ENCODE measurements at regions not wholly inside any gene's neighbourhood (a gene's known extent, or its start where the extent isn't known, plus 50 kb on each side); places are given as distances from the start of the nearest gene placed in this dataset.

- no peak for DNase-seq (ENCODE audit: low read depth in 2 of 2)
Measured at GRCh38 chr5:125202353-125202752, 455.9 kb upstream of the ZNF608 start.

- DNase-seq (ENCODE audit: low read depth in 2 of 2), result no peak
Measured at GRCh38 chr5:125202871-125203438, 456.5 kb upstream of the ZNF608 start.

- no peak for DNase-seq (ENCODE audit: low read depth in 2 of 2)
Measured at GRCh38 chr5:125203912-125204311, 457.5 kb upstream of the ZNF608 start.

- DNase-seq (ENCODE audit: low read depth in 2 of 2), result no peak
Measured at GRCh38 chr5:125205601-125206225, 459.3 kb upstream of the ZNF608 start.

- no peak for DNase-seq (ENCODE audit: low read depth in 2 of 2)
Measured at GRCh38 chr5:125207856-125208255, 461.4 kb upstream of the ZNF608 start.

- no peak for DNase-seq (ENCODE audit: low read depth in 2 of 2)
Measured at GRCh38 chr5:125209650-125210049, 463.2 kb upstream of the ZNF608 start.

- DNase-seq (ENCODE audit: low read depth in 2 of 2), result no peak
Measured at GRCh38 chr5:125210242-125210947, 464.0 kb upstream of the ZNF608 start.

- DNase-seq (ENCODE audit: low read depth in 2 of 2), result no peak
Measured at GRCh38 chr5:125214080-125214479, 467.6 kb upstream of the ZNF608 start.

GRCh38 chr5:125215593-125215992, 469.2 kb upstream of the ZNF608 start:
- DNase-seq (ENCODE audit: low read depth in 2 of 2), result no peak

GRCh38 chr5:125219710-125220109, 473.3 kb upstream of the ZNF608 start:
- no peak for DNase-seq (ENCODE audit: low read depth in 2 of 2)

- no peak for DNase-seq (ENCODE audit: low read depth in 2 of 2)
Measured at GRCh38 chr5:125220284-125220683, 473.8 kb upstream of the ZNF608 start.

GRCh38 chr5:125222597-125223240, 476.3 kb upstream of the ZNF608 start:
- no peak for DNase-seq (ENCODE audit: low read depth in 2 of 2)

- no peak for DNase-seq (ENCODE audit: low read depth in 2 of 2)
Measured at GRCh38 chr5:125225424-125225823, 479.0 kb upstream of the ZNF608 start.

GRCh38 chr5:125226825-125227224, 480.4 kb upstream of the ZNF608 start:
- DNase-seq (ENCODE audit: low read depth in 2 of 2), result no peak

- DNase-seq (ENCODE audit: low read depth in 2 of 2), result no peak
Measured at GRCh38 chr5:125227333-125228095, 481.1 kb upstream of the ZNF608 start.

- DNase-seq (ENCODE audit: low read depth in 2 of 2), result no peak
Measured at GRCh38 chr5:125228363-125229070, 482.1 kb upstream of the ZNF608 start.

GRCh38 chr5:125229556-125229955, 483.1 kb upstream of the ZNF608 start:
- no peak for DNase-seq (ENCODE audit: low read depth in 2 of 2)

- DNase-seq (ENCODE audit: low read depth in 2 of 2), result no peak
Measured at GRCh38 chr5:125232779-125233230, 486.4 kb upstream of the ZNF608 start.

- DNase-seq (ENCODE audit: low read depth in 2 of 2), result no peak
Measured at GRCh38 chr5:125233944-125234343, 487.5 kb upstream of the ZNF608 start.

- DNase-seq (ENCODE audit: low read depth in 2 of 2), result no peak
Measured at GRCh38 chr5:125236007-125236406, 489.6 kb upstream of the ZNF608 start.

- no peak for DNase-seq (ENCODE audit: low read depth in 2 of 2)
Measured at GRCh38 chr5:125236981-125237380, 490.5 kb upstream of the ZNF608 start.
